H1 (cell line): ENCODE measurements at regions not wholly inside any gene's neighbourhood (a gene's known extent, or its start where the extent isn't known, plus 50 kb on each side); places are given as distances from the start of the nearest gene placed in this dataset.

Source experiments
- EP300 ChIP-seq, 2 experiments: IDR thresholded peaks; 1 replicate in 1 of 2; 2 replicates in 1 of 2; pipeline ENCODE4 v1.6.1; 2011 to 2012; ENCODE audit warnings: low read depth in 2 of 2, low read length in 2 of 2, mild to moderate bottlenecking in 2 of 2, borderline replicate concordance in 1 of 2, inconsistent platforms in 1 of 2, moderate library complexity in 1 of 2
- EZH2 ChIP-seq: fragments of 200-600 bp; sonication (generic); IDR thresholded peaks from 2 replicates; pipeline ENCODE4 v1.7.1; 2012; ENCODE audit warnings: low read depth, mild to moderate bottlenecking, moderate library complexity, low read length, inconsistent platforms; ENCODE audit not compliant: severe bottlenecking
- MAFK ChIP-seq: IDR thresholded peaks from 2 replicates; pipeline ENCODE4 v1.6.1; 2012; ENCODE audit warnings: low read depth, mild to moderate bottlenecking, improper control_type of control experiment, low read length
- MAX ChIP-seq: IDR thresholded peaks from 2 replicates; pipeline ENCODE4 v1.6.1; 2012; ENCODE audit warnings: inconsistent platforms
- NANOG ChIP-seq: IDR thresholded peaks from 2 replicates; pipeline ENCODE4 v1.6.1; 2011; ENCODE audit warnings: low read length, low read depth, mild to moderate bottlenecking, inconsistent platforms; ENCODE audit not compliant: insufficient read depth, poor library complexity, severe bottlenecking
- PHF8 ChIP-seq: fragments of 200-600 bp; sonication (generic); conservative IDR thresholded peaks from 2 replicates; pipeline ENCODE4 v1.7.1; 2012; ENCODE audit warnings: low read depth, mild to moderate bottlenecking, inconsistent platforms, low read length, moderate library complexity
- SIN3A ChIP-seq, 2 experiments: IDR thresholded peaks in 1 of 2; conservative IDR thresholded peaks in 1 of 2; 2 replicates each; pipeline ENCODE4 v1.6.1; 2011 to 2012; ENCODE audit warnings: low read length in 2 of 2, improper control_type of control experiment in 1 of 2, low read depth in 1 of 2, mild to moderate bottlenecking in 1 of 2
- TEAD4 ChIP-seq: IDR thresholded peaks from 2 replicates; pipeline ENCODE4 v1.6.1; 2012; ENCODE audit warnings: low read depth, low read length, inconsistent platforms, mixed read lengths
- YY1 ChIP-seq: IDR thresholded peaks from 2 replicates; pipeline ENCODE4 v1.6.1; 2011; ENCODE audit warnings: low read depth, mild to moderate bottlenecking, low read length
- TF ChIP-seq, protein P1 (sequence below), 3 experiments: IDR thresholded peaks; 1 replicate in 2 of 3; 2 replicates in 1 of 3; pipeline versions ENCODE4 v1.5.1 to v1.6.1; 2011; ENCODE audit warnings: low read length in 3 of 3, mild to moderate bottlenecking in 3 of 3, inconsistent platforms in 2 of 3, low read depth in 1 of 3, moderate library complexity in 1 of 3; ENCODE audit not compliant: insufficient read depth in 1 of 3; ENCODE audit errors: control extremely low read depth in 1 of 3

DNA sequence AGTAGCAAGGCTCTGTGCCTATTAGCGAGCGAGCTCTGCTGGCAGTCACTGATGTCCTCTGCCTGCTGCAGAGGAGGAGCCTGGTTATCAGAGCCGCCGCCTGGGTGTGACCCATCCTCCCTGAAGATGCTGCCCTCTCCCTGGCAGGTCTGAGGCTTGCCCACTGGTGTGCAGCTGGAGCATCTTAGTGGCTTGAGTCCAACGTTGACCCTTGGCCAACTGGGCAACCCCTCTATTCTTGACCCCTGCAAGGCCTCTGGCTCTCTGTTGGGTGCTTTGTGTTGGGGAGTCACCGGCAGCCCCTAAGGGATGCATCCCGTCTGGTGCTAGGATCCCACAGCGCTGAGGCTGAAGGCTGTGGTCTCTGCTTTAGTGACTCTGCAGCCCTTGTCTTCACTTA, 277.9 kb upstream of the SOX1 start:
- TF ChIP-seq, protein P1, sequence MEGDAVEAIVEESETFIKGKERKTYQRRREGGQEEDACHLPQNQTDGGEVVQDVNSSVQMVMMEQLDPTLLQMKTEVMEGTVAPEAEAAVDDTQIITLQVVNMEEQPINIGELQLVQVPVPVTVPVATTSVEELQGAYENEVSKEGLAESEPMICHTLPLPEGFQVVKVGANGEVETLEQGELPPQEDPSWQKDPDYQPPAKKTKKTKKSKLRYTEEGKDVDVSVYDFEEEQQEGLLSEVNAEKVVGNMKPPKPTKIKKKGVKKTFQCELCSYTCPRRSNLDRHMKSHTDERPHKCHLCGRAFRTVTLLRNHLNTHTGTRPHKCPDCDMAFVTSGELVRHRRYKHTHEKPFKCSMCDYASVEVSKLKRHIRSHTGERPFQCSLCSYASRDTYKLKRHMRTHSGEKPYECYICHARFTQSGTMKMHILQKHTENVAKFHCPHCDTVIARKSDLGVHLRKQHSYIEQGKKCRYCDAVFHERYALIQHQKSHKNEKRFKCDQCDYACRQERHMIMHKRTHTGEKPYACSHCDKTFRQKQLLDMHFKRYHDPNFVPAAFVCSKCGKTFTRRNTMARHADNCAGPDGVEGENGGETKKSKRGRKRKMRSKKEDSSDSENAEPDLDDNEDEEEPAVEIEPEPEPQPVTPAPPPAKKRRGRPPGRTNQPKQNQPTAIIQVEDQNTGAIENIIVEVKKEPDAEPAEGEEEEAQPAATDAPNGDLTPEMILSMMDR (IDR thresholded peaks at IDR 0.05; ENCODE audit: control extremely low read depth in 1 of 3, insufficient read depth in 1 of 3, low read depth in 1 of 3, low read length in 3 of 3): no peak
- TF ChIP-seq EP300 (IDR thresholded peaks at IDR 0.05; ENCODE audit: borderline replicate concordance in 1 of 2, low read depth in 2 of 2, low read length in 2 of 2) (no peak), EZH2 (no peak), MAFK (no peak), SIN3A (conservative IDR thresholded peaks at IDR 0.05 in 1 of 2, IDR thresholded peaks at IDR 0.05 in 1 of 2; ENCODE audit: low read depth in 1 of 2, low read length in 2 of 2) (no peak), PHF8 (no peak), YY1 (no peak), NANOG (no peak), MAX (no peak), TEAD4 (no peak)
